ENCODE measurements at regions not wholly inside any gene's neighbourhood (a gene's known extent, or its start where the extent isn't known, plus 50 kb on each side); places are given as distances from the start of the nearest gene placed in this dataset.

GRCh38 chr5:126094991-126095390 lies 328.2 kb upstream of the GRAMD2B start:
- ATAC-seq, result no peak
- TF ChIP-seq, protein P1, sequence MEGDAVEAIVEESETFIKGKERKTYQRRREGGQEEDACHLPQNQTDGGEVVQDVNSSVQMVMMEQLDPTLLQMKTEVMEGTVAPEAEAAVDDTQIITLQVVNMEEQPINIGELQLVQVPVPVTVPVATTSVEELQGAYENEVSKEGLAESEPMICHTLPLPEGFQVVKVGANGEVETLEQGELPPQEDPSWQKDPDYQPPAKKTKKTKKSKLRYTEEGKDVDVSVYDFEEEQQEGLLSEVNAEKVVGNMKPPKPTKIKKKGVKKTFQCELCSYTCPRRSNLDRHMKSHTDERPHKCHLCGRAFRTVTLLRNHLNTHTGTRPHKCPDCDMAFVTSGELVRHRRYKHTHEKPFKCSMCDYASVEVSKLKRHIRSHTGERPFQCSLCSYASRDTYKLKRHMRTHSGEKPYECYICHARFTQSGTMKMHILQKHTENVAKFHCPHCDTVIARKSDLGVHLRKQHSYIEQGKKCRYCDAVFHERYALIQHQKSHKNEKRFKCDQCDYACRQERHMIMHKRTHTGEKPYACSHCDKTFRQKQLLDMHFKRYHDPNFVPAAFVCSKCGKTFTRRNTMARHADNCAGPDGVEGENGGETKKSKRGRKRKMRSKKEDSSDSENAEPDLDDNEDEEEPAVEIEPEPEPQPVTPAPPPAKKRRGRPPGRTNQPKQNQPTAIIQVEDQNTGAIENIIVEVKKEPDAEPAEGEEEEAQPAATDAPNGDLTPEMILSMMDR (IDR thresholded peaks at IDR 0.05), result no peak
- Histone ChIP-seq H3K36me3 (no peaks in the 10 kb centered on the region), H3K4me3 (no peak overlapping the region), H3K9me3 (no peaks in the 10 kb centered on the region), H3K27ac (no peak overlapping the region), H3K27me3 (ENCODE audit: low read depth) (no peaks in the 10 kb centered on the region), H3K4me1 (no peaks in the 10 kb centered on the region)
- DNase-seq, result no peak
- intact Hi-C loops (cut with DNase I), result no loop called here

DNA sequence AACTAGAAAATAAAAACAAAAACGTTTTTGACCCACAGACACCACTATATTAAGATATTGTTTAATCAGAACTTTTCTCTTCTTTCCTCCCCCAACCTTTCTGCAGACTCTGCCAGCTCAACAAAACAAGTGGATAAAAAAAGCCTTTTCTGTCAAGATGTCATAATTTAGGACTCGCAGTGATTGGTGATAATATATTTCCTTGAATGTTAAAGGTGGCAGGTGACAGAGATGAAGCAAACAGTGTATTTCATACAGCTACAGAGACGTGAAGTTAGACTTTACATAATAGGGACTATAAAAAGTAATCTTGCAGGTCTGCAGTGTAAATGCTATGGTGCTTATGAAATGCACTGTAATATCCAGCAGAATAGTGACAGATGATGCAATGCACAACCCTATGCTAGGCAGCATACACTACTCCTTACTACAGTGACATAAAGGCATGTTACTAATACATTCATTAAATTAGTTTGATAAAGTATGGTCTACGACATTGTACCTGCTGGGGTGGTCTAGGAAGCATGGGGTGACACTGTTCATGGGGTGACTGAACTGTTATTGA lies 326.7 kb upstream of the GRAMD2B start:
- no peak for ATAC-seq
- no peak for DNase-seq
- intact Hi-C loops (cut with DNase I), result no loop called here
- Histone ChIP-seq H3K27ac (no peak overlapping the region), H3K9me3 (no peaks in the 10 kb centered on the region), H3K36me3 (no peaks in the 10 kb centered on the region), H3K27me3 (ENCODE audit: low read depth) (no peaks in the 10 kb centered on the region), H3K4me3 (no peak overlapping the region), H3K4me1 (no peaks in the 10 kb centered on the region)
- TF ChIP-seq, protein P1 (IDR thresholded peaks at IDR 0.05), result no peak

DNA sequence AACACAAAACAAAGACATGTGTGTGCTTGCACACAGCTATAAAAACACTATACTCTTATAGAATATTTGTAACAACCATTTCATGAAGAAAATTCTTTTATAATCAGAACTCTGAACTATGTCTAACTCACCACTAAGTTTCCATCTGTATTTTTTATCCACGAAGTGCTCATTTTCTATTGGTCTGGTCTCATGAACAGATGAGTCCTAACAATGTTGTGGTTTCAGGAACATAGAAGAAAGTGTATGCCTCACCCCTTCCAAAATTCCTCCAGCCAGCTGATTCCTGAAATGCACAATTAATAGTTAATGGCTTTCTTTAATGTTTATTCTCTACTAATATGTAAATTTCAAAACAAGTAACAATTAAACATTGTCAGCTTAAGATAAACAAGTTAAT lies 325.3 kb upstream of the GRAMD2B start:
- no peak for ATAC-seq
- H3K27me3 ChIP-seq (ENCODE audit: low read depth), result no peaks in the 10 kb centered on the region
- H3K9me3 ChIP-seq, result no peaks in the 10 kb centered on the region
- no peak overlapping the region for H3K27ac ChIP-seq
- intact Hi-C loops (cut with DNase I), result no loop called here
- no peak overlapping the region for H3K4me3 ChIP-seq
- DNase-seq, result no peak
- no peaks in the 10 kb centered on the region for H3K36me3 ChIP-seq
- TF ChIP-seq, protein P1 (IDR thresholded peaks at IDR 0.05), result no peak
- no peaks in the 10 kb centered on the region for H3K4me1 ChIP-seq

GRCh38 chr5:126098330-126099017 lies 324.7 kb upstream of the GRAMD2B start:
- no peaks in the 10 kb centered on the region for H3K9me3 ChIP-seq
- ATAC-seq, result no peak
- intact Hi-C loops (cut with DNase I), result no loop called here
- no peak for DNase-seq
- H3K27me3 ChIP-seq (ENCODE audit: low read depth), result no peaks in the 10 kb centered on the region
- TF ChIP-seq, protein P1 (IDR thresholded peaks at IDR 0.05), result no peak
- H3K4me1 ChIP-seq, result no peaks in the 10 kb centered on the region
- no peak overlapping the region for H3K4me3 ChIP-seq
- no peaks in the 10 kb centered on the region for H3K36me3 ChIP-seq
- no peak overlapping the region for H3K27ac ChIP-seq

- H3K4me3 ChIP-seq, result no peak overlapping the region
- no peak overlapping the region for H3K27ac ChIP-seq
- H3K36me3 ChIP-seq, result no peaks in the 10 kb centered on the region
- no peak for ATAC-seq
- TF ChIP-seq, protein P1 (IDR thresholded peaks at IDR 0.05), result no peak
- H3K4me1 ChIP-seq, result no peaks in the 10 kb centered on the region
- H3K9me3 ChIP-seq, result no peaks in the 10 kb centered on the region
- intact Hi-C loops (cut with DNase I), result no loop called here
- H3K27me3 ChIP-seq (ENCODE audit: low read depth), result no peaks in the 10 kb centered on the region
- no peak for DNase-seq
These were observed 324.1 kb upstream of the GRAMD2B start for GRCh38 chr5:126099077-126099476.
